GM21526 (cell line): ENCODE measurements at regions not wholly inside any gene's neighbourhood (a gene's known extent, or its start where the extent isn't known, plus 50 kb on each side); places are given as distances from the start of the nearest gene placed in this dataset.

Experiments
- ATAC-seq: cut with Tn5 transposase; IDR thresholded peaks from one replicate; pipeline ENCODE4 v1.9.1; 2021; ENCODE audit warnings: moderate library complexity; ENCODE audit not compliant: unreplicated experiment, low FRiP score

- no peak for ATAC-seq
These were observed 180.5 kb downstream of the TGFB2 start for GRCh38 chr1:218525451-218526197.

- no peak for ATAC-seq
These were observed 181.1 kb downstream of the TGFB2 start for GRCh38 chr1:218526198-218526580.

- ATAC-seq: no peak
These were observed 182.6 kb downstream of the TGFB2 start for GRCh38 chr1:218527737-218528136.

- ATAC-seq: no peak
These were observed 184.6 kb downstream of the TGFB2 start for GRCh38 chr1:218529646-218530300.

DNA sequence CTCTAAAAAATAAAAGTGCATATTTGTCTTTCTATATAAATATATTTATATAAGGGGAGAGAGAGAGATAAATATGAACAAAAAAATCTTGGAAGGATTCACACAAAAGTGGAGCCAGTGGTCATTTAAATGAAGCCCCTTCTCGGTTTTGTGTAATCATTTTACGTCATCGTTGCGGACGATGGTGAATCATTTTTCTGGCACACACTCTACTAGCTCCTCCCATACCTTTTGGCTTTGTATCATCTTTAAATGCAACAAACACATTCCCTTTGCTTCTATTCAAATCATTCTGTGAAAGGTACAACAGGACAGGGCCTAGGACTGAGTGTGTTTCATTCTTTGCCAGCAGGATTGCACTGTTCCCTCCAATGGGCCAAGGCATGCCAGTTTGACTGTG lies 186.8 kb downstream of the TGFB2 start:
- ATAC-seq: no peak

- ATAC-seq: no peak
These were observed 191.3 kb downstream of the TGFB2 start for GRCh38 chr1:218536296-218536986.

DNA sequence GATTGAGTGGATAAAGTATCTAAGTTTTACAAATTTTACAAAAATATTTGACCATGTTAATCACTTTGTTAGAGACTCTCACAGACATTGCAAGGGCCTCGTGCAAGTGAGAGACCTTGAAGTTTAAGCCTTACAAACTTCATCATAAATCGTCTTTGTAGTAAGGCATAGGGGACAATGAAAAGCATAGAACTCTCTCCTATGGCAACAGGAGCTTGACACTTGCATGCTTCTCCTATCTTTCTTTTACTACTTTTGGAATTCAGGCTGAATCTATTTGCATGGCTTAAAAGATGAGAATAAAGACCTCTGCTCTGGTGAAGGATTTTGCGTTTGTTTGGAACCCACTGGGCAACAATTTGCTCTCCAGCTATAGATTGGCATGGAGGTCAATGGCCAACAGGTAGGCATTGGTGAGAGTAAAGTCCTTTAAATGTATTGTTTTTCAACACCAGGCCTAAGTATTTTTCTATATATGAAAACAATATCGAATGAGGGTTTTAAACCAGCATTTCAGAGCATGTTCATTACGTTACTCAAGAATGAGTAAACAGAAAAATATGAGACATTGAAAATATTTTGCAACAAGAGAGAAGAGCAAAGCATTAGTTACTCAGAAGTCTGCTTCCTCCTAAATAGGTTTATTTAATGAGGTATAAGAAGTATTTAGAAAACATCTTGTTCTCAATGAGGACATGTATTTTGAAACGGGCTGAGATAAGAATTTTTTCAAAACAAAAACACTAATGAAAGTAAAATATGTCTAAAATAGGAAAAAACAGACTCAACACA lies 192.2 kb downstream of the TGFB2 start:
- ATAC-seq: no peak

DNA sequence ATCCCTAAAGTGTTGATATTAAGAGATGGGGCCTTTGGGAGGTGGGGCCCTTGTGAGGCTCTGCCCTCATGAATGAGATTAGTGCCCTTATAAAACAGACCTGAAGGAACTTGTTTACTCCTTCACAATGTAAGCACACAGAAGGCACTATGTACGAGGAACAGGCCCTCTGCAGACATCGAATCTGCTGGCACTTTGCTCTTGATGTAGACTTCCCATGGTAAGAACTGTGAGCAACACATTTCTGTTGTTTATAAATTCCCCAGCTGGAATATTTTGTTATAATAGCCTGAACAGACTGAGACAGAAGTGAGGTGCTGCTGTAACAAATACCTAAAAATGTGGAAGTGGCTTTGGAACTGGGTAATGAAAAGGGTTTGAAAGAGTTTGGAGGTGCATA lies 193.2 kb downstream of the TGFB2 start:
- ATAC-seq: no peak

- ATAC-seq: no peak
These were observed 201.2 kb downstream of the TGFB2 start for GRCh38 chr1:218546314-218546713.

- ATAC-seq: no peak
These were observed 203.0 kb downstream of the TGFB2 start for GRCh38 chr1:218547957-218548730.

GRCh38 chr1:218548764-218549163 lies 203.6 kb downstream of the TGFB2 start:
- no peak for ATAC-seq

GRCh38 chr1:218553197-218553596 lies 208.1 kb downstream of the TGFB2 start:
- ATAC-seq: no peak

DNA sequence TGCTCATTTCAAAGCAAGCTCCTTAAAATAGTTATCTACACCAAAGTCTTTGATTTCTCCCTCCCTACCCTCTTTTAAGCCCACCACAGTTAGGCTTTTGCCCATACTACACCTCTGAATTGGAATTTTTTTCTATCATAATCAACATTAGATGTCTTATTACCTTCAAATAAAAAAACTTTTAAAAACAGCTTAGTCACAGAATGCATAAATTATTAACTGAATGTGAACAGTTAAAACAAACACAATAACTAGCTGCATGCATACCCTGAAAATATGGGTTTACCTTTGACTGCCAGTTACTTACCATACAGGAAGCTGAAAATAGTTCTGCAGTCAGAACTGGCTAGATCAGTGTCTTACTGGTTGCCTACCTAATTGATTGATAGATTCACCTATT lies 210.9 kb downstream of the TGFB2 start:
- no peak for ATAC-seq

- no peak for ATAC-seq
These were observed 212.6 kb downstream of the TGFB2 start for GRCh38 chr1:218557731-218558130.

GRCh38 chr1:218558271-218558810 lies 213.2 kb downstream of the TGFB2 start:
- no peak for ATAC-seq

DNA sequence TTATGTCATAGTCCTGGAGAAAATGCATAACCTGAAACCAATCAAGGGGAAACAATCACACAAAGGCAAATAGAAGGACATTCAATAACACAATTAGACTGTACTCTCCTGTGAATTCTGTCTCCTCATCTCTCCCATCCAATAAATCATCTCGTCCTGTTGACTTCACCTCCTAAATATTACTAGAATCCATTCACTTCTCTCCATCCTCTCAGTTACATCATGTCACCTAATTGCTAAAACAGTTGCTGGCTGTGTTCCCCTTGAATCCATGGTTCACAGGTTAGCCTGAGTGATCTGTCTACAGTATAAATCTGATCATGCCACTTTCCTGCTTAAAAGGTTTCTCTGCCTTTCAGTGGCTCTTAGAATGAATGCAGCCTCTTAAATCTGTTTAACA lies 220.2 kb downstream of the TGFB2 start:
- ATAC-seq: no peak

GRCh38 chr1:218568962-218569550 lies 223.9 kb downstream of the TGFB2 start:
- no peak for ATAC-seq

DNA sequence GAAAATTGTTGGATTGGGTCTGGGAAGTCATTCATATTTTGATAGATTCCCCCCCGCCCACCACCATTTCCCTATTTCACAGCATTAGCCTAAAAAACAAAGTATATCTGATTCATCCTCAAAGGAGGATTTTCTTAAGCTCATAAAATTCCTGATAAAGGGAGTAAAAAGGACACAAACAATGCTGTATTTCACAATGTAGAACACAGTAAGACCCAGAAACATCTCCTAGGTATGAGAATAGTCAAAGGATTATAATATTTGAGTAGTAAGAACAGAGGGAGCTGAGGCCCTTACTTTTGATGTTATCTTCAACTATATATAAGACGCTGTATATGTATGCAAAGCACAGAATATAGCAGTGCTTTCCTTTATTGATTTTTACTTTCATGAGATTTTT lies 225.3 kb downstream of the TGFB2 start:
- no peak for ATAC-seq

DNA sequence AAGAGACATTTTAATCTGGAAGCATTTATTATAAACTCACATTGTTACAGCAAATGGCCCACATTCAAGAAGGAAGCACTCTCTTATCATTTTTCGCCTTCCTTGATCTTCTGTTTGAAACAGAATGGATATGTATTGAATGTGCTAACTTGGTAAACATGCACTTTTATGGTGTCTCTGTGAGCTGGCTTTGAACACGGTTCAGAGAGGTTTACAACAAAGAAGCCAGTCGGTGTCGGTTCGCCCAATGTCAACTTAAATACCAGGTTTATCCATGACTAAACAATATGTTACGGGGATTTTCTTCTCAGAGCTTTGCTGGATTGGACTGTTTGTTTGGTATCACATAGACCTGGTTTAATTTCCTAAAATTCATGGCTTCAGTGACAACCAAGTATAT lies 226.4 kb downstream of the TGFB2 start:
- ATAC-seq: no peak

- no peak for ATAC-seq
These were observed 226.9 kb downstream of the TGFB2 start for GRCh38 chr1:218572050-218572449.
